Activated CD4-positive, alpha-beta T cell treated with anti-CD3 and anti-CD28 coated beads for 1 hour (primary cell): ENCODE measurements at regions not wholly inside any gene's neighbourhood (a gene's known extent, or its start where the extent isn't known, plus 50 kb on each side); places are given as distances from the start of the nearest gene placed in this dataset.

Source experiments
- DNase-seq: peaks from one replicate; pipeline ENCODE4 v3.0.0-alpha.2; 2020

DNA sequence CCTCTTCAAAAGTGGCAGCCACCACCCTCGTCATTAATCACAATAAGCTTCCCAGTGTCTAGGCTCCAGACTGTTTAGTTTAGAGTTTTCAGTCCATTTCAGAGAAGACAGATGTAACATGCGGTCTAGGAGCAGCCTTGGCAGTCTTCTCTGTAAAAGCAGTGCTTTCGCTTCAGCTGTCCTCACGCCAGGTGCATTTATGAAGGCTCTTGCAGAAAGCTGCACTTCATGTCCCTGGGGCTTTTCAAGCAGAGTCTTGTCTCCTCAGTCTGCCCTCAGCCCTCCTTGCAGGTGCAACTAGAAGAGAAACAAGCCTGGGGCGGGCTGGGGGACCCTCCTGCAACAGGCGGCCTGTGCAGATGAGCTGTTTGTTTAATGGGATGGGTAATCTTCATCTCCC lies 281.9 kb downstream of the DRD1 start:
- no peak for DNase-seq

DNA sequence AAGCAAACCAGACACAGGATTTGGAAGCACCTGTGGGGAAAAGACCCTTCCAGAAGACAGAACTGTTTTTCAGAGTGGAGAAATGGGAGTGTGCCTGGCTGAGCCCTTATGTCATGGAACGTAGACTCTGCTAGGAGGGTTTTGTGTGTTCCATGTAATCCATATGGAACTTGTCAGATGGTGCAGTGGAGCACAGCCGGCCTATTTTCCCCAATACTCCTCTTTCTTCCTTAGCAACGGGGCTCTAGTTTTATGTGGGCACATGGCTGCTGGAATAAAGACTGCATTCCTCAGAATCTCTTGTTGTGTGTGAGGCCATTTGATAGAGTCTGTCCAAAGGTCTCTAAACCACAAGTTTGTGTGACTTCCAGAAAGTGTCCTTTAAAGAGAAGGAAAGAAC lies 284.0 kb downstream of the DRD1 start:
- DNase-seq: no peak

DNA sequence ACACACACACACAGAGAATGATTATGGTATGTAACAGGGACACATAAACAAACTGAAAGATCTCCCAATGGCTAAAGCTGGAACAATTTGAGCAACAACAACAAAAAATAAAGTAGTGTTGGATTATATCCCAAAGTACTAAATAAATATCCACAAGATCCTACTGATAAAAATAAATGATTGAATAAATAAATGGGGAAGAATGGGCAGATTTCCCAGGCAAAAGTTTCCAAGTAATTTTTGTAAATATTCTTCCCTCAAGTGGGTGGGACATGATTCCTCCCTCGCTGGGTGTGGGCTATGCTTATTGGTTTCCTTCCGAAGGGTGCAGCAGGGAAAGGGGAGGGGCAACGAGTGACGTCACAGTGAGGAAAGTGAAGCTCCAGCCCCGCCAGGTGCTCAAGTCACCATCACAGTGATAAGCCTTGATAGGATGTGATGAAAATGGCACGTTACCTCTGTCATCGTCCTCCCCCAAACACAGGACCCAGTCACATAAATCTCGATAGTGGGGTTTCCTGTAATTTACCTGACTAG lies 295.3 kb downstream of the DRD1 start:
- DNase-seq: no peak

DNA sequence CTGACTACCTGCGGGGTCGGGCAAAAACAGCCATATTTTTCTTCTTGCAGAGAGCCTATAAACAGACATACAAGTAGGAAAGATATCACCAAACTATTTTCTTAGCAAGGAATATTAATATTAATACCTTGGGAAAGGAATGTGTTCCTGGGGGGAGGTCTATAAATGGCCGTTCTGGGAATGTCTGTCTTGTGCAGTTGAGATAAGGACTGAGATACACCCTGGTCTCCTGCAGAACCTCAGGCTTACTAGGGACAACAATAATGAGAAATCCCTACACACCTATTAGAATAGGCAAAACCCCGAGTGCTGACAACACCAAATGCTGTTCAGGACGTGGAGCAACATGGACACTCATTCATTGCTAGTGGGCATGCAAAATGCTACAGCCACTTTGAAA lies 297.2 kb downstream of the DRD1 start:
- DNase-seq: no peak

DNA sequence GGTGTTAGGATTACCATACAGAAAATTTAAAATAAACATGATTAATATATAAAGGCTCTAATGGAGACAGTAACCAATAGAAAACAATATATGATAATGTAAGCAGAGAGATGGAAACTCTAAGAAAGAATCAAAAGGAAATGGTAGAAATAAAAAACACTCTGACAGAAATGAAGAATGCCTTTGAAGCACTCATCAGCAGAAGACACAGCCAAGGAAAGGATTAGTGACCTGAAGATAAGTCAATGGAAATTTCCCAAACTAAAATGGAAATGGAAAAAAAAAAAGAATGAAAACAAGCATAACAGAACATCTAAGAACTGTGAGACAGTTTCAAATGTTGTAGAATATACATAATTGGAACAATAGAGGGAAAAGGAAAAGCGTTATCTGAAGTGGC lies 302.6 kb downstream of the DRD1 start:
- DNase-seq: no peak

DNA sequence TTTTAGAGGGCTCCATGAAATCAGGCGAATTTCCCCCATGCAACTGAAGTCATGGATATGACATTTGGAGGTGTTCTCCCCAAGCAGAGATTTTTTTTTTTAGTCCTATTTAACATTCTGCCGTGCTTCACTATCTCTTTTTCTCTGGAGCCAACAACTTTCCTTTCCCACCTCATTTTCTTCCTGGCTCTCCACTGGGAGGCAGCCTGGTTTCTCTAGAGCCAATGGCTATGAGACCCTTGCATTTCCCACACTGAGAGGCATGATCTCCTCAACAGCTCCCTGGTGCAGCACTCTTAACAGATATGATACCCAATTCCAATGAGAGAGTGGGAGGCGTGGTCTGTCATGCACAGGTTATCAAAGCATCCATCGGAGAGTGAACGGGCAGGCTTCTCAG lies 310.8 kb downstream of the DRD1 start:
- DNase-seq: no peak

DNA sequence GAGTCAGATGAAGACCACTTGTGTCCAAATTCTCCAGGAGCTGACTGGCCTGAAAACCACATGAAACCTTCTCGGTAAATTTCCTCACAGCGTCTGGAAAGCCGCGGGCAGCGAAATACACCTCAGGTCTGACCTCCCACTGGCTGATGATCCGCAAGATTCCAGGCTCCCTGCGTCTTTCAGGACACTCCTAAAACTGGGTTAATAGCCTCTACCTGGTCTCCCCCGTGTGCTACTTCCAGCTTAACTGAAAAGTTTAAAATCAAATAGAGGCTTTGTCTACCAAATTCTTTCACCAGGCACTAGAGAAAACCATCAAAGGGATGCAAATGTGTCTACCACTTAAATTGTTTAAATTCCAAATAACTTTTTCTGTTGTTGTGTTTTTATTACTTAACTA lies 312.6 kb downstream of the DRD1 start:
- DNase-seq: no peak

DNA sequence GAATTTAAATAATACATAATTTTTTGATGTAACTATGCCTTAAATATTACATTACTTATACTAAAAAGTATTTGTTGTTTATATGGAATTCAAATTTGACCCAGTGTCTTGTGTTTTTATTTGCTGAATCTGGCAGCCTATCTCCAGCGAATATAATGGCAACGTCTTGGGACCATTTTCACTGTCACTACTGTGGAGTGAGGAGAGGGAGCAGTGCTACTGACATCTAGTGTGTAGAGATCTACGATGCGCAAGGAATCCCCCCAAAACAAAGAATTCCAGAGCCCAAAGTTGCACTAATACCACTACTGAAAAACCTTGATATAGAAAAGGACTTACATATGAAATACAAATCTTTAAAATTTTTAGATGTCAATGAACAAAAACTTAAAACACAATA lies 314.4 kb downstream of the DRD1 start:
- no peak for DNase-seq

DNA sequence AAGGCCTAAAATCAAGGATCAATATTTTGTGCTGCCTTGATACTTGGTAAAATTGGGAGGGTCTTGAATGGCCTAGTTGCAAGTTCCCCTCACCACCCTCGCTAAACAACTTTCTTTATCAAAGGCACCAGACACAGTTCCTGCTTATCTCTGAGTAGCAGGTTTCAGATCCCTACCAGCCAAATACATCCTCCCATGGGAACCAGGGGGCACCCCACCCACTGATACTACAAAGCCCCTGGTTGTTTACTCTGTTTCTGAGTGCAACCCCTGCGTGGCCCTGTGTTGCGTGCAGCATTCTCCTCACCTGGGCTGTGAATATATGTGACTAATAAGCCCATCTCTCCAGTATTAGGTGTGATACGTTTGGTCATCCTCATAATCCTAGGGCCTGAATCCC lies 314.9 kb downstream of the DRD1 start:
- DNase-seq: no peak

DNA sequence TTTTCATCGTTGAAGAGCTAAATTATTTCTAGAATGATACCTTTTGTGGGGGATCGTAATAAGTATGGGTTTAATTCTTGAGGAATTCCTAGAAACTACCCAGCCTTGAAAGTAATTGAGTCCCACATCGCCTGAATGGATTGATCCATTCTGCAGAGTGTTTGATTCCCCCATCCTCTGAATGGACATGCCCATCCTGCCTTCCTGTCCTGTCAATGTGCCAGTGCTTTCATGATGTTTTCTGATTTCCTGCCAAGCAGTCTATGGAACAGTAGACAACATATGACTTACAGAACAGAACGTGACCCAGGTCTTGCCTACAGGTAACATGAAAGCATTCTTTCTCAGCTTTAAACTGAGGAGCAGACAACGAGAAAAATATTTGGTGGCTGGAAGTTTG lies 319.2 kb downstream of the DRD1 start:
- no peak for DNase-seq

DNA sequence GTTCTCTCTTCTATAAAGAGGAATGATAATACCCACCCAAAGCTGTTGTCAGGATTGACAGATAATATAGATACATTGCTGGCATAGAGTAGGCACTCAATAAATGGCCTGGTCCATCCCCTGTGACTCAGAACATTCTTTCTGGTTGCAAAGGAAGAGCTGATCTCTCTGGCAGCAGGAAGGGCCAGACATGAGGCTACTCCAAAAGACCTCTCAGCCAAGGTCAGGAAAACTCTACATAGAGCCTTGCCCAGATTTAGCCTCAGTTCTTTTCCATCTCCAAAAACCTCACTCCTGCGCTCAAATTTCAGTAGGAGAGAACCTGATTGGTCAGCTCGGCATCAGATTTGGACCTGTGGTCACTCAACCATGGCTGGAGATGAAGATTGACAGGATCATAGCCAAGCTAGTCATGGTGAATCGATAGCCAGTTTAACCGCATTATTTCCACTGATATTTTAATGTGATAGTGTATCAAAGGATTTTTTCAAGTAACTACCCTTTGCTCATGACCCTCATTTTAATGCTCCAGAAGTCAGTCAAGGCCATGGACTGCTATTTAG lies 319.6 kb downstream of the DRD1 start:
- no peak for DNase-seq

DNA sequence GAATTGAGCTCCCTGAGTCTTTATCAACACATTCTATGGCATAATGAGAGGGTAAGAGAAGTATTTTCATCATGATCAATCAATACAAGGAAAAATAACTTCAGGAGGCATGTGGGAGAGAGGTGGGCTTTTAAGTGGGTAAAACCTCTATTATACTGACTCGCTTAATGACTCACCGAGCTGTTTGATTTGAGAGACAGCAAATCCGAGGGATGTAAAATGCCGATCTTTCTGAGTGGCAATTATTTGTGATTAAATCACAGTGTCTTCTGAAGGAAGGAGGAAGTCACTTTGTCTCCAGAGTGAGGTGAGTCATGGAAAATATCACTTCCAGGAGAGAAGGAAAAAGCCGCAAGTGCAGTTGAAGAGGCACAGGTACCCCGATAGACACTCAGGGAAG lies 320.4 kb downstream of the DRD1 start:
- no peak for DNase-seq

DNA sequence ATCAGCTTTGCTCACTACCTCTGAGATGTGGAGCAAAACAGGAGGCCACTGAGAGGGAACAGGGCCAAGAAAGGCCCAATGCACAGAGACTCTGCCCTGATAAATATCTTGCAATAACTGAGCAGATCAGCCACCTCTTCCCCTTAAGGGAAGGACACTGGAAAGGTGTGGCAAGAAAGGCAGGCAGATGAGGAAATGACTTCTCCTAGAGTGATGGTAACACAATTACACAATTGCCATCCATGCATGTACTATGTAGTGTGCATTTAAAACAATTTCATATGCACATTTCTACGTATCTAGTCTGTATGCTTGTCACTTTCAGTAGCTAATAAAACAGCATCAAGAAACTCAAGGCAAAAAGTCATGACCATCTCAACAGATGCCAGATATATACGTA lies 322.5 kb downstream of the DRD1 start:
- no peak for DNase-seq

DNA sequence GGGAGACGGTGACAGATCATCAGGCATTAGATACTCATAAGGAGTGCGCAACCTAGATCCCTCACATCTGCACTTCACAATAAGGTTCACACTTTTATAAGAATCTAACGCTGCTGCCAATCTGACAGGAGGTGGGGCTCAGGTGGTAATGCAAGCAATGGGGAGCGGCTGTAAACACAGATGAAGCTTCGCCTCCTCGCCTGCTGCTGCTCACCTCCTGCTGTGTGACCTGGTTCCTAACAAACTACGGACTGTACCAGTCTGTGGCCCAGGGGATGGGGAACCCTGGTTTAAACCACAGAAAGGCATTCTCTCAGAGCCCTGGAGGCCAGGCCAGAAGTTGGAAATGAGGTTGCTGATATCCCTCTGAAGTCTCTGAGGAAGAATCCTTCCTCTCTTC lies 323.6 kb downstream of the DRD1 start:
- DNase-seq: no peak

DNA sequence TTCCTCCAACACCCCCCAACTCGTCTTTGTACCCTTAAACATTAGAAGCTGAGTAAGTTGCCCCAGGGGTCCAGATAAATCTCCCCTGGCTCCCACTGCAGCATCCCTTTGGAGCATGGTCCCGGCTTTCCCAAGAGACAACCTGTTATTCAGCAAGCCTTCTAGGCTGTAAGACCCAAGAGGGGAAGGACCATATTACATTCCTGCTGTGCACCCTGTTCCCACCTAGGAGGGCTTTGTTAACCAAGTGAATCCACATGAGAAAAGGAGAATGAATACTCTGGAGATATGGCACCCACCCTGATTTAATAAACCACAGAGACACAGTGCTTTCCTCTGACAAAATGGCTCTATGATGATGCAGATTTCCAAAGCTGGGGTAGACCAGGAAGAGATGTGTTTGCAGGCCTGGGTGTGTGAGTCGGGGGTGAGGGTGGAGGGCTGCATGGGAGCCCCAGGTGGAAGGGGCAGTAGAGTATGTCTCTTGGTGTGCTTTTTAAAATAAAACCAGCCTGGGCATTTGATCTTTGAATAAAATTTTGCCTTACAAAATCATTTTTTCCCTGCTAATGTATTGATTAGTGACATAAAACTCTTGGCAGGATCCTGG lies 325.2 kb downstream of the DRD1 start:
- no peak for DNase-seq

DNA sequence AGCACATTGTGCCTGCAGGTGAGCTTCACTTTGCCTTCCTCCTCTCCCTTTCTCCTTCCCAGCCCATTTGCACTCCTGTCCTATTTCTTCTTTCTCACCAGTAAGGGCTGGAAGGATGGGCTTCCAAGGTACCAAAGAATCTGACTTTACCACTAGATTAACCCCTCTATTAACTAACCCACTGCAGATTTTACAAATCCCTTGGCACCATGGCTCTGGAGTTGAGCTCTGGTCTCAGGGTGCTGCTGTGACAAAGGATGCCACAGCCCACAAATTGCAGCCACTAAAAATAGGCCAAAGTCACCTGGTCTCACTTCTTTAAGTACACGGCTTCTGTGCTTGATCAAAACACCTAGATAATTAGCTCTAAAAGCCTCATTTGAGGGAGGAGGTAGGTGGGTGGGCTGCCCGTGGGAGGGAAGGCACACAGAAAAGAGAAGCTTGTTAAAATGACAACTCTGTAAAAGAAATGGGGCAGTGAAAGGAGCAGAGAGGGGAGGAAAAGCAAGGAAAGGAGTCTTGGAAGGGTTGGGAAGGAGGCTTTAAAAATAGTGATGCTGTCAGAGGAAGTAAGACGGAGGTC lies 327.4 kb downstream of the DRD1 start:
- DNase-seq: no peak

DNA sequence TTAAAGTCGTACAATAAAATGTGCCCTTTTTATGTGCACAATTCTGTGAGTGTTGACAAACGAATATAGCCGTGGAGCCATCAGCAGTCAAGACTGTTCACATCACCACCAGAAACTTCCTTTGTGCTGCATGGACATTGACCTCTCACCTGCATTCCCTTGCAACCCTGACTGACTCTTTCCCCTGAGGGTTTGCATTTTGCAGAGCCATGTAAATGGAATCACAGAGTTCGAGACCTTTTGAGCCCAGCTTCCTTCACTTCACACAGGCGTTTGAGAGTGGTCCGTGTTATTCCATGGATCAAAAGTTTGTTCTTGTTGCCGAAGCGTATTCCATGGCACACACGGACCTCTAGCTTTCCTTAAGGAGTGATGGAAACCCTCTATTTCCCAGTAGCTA lies 328.2 kb downstream of the DRD1 start:
- no peak for DNase-seq

DNA sequence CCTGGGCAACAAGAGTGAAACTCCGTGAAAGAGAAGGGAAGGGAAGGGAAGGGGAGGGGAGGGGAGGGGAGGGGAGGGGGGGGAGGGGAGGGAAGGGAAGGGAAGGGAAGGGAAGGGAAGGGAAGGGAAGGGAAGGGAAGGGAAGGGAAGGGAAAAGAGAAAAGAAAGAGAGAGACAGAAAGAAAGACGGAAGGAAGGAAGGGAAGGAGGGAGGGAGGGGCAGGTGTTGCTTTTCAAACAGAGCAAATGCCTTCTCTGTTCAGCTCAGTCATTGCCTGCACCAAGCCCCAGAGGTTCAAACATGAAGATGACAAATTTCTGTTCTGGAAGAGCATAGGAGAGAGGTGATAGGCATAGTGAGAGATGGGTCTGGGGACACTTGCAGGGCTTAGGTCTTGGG lies 330.0 kb downstream of the DRD1 start:
- no peak for DNase-seq

DNA sequence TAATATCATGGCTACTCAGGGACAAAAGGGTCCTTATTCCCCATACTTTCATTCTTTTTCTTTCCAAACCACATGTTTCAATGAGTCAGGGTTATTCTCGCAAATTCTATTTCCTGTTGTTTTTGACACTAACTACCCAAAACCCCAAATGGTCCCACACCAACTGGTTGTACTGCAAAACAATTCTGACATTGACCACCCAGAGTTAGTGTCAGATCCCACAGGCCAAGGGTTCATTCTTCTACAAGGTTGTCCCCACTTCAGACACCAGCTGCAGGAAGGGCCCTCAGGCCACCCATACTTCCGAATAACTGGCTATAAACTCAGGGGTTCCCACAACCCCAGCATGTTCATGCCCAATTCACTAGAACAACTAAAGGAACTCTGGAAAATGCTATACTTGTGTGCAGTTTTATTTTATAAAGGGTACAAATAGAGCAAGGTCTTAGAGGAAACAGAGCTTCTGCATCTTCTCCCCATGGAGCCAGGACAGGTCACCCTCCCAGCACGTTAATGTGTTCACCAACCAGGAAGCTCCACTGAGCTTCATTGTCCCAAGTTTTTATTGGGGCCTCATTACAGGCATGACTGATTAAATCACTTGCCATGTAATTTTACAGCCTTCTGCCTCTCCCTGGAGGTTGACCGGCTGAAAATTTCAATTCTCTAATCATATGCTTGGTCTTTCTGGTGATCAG lies 334.8 kb downstream of the DRD1 start:
- DNase-seq: no peak

DNA sequence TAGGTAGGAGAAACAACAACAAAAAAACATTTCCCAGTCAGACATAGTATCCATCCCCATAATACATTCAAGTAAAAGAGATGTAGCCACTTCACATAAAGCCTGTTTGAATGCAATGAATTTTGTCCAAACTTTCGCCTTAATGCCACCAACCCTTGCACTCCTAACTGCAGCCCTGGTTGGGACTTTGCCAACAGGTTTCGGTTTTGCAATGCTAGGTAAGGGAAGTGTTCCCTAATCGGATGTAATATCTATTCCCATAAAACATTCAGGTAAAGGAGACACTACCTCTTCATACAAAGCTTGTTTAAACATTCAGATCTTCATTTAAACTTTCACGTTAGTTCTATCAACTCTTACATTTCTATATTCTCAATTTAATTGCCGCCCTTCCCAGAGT lies 336.1 kb downstream of the DRD1 start:
- no peak for DNase-seq

DNA sequence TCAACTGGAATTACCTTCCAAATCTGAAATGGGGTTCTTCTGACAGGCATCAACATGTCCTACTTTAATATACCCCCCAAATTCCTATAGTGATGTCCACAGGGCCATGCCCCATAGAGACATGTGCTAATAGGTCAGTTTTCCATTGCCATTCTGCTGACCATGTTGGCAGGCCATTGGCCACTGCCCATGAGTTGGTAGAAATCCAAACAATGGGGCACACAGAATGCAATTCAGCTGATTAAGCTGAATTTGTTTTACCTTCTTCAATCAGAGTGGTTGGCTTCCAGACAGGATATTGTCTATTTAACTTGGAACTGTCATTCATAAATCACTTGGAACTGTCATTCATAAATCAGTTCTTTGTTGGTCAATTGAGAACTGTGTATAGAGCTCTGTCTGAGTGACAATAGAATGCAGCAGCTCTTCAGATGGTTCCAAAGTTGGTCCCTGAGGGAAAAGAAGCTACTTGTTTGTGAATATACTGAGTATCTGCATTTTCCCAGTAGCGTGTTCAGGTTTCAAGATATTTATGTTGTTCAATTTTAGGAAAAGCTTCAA lies 336.9 kb downstream of the DRD1 start:
- DNase-seq: no peak

DNA sequence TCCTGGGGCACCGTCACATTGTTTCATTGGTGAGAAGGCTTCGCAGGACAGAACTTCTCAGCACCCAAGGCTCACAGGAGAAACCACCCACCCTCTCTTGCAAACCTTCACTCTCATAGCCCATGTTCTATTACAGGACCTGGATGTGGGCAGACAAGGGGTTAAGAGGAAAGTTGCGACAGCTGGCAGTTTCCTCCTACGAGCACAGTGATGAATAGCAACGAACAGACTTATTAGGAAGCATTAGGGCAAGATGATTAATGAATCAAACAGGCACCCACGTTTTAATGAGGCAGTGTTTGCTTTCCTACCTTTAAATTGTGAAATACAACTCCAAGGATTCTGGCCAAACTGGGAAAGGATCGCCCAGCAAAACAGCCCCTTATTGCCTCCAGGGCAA lies 339.3 kb downstream of the DRD1 start:
- no peak for DNase-seq

DNA sequence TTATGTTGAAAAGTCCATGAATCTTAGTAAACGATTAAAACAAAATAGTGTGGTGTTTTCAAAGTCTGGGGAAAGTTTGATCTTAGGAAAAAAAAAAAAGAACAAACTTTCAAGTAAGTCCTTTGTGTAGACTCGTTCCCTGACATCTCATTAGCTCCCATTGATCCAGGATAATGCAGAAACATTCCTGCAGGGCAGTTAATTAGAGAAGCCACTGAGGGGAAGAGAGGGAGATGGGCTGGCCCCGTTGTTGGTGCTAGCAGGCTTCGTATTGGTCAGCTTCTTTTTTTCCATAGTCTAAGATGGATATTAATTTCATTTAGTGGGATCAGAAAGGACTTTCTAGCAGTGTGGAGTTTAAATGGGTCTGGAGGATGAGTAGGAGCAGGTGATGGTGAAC lies 340.2 kb downstream of the DRD1 start:
- DNase-seq: no peak

DNA sequence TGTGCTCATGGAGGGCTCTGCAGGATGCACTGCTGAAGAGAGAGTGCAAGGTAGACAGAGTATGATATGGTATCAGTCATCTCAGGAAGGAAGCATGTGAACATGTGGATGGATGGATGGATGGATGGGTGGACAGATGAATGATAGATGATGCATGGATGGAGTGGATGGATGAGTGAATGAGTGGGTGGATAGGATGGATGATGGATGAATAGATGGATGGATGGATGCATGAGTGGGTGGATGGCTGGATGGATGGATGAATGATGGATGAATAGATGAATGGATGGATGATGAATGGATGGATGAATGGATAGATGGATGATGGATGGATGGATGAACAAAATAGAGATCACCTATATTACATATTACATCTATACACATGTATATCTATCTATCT lies 341.3 kb downstream of the DRD1 start:
- DNase-seq: no peak
